ENCODE measurements at regions not wholly inside any gene's neighbourhood (a gene's known extent, or its start where the extent isn't known, plus 50 kb on each side); places are given as distances from the start of the nearest gene placed in this dataset.

- Mint-ChIP-seq H3K4me3 (no peak overlapping the region), H3K4me1 (ENCODE audit: low read depth) (no peaks in the 10 kb centered on the region), H3K27ac (no peak overlapping the region), H3K36me3 (ENCODE audit: low read depth) (no peaks in the 10 kb centered on the region), H3K27me3 (ENCODE audit: insufficient read depth) (peaks cover 5% of the 10 kb centered on the region; the same call in 1 of the 2 replicates), H3K9me3 (no peaks in the 10 kb centered on the region)
- DNase-seq, result no peak
- no peak for TF ChIP-seq CTCF (IDR thresholded peaks at IDR 0.05)
Measured at GRCh38 chr1:157400766-157401165, 151.5 kb downstream of the FCRL5 start.

- Mint-ChIP-seq H3K4me3 (no peak overlapping the region), H3K9me3 (no peaks in the 10 kb centered on the region)
Measured at GRCh38 chr1:157399984-157400382, 152.3 kb downstream of the FCRL5 start.

GRCh38 chr1:157399343-157399983 lies 152.9 kb downstream of the FCRL5 start:
- Mint-ChIP-seq H3K4me1 (ENCODE audit: low read depth) (no peaks in the 10 kb centered on the region), H3K27ac (no peak overlapping the region), H3K4me3 (no peak overlapping the region), H3K9me3 (no peaks in the 10 kb centered on the region), H3K36me3 (ENCODE audit: low read depth) (no peaks in the 10 kb centered on the region), H3K27me3 (ENCODE audit: insufficient read depth) (peaks cover 5% of the 10 kb centered on the region; the same call in 1 of the 2 replicates)
- no peak for DNase-seq
- no peak for TF ChIP-seq CTCF (IDR thresholded peaks at IDR 0.05)

More at GRCh38 chr1:157399984-157400382, 152.3 kb downstream of the FCRL5 start:
- Mint-ChIP-seq H3K4me1 (ENCODE audit: low read depth) (no peaks in the 10 kb centered on the region), H3K36me3 (ENCODE audit: low read depth) (no peaks in the 10 kb centered on the region), H3K27me3 (ENCODE audit: insufficient read depth) (peaks cover 5% of the 10 kb centered on the region; the same call in 1 of the 2 replicates), H3K27ac (no peak overlapping the region)
- no peak for TF ChIP-seq CTCF (IDR thresholded peaks at IDR 0.05)
- no peak for DNase-seq

GRCh38 chr1:157390651-157391050 lies 161.7 kb downstream of the FCRL5 start:
- H3K36me3 Mint-ChIP-seq (ENCODE audit: low read depth), result no peaks in the 10 kb centered on the region
- H3K27ac Mint-ChIP-seq, result no peak overlapping the region
- no peaks in the 10 kb centered on the region for H3K9me3 Mint-ChIP-seq
- peak overlapping the region; percentile 40 for H3K4me3 Mint-ChIP-seq
- DNase-seq, result peak; percentile 41
- no peak for TF ChIP-seq CTCF (IDR thresholded peaks at IDR 0.05)
- H3K4me1 Mint-ChIP-seq (ENCODE audit: low read depth), result peaks cover 18% of the 10 kb centered on the region
- peaks cover 9% of the 10 kb centered on the region for H3K27me3 Mint-ChIP-seq (ENCODE audit: insufficient read depth)

GRCh38 chr1:157388057-157388456 lies 164.3 kb downstream of the FCRL5 start:
- Mint-ChIP-seq H3K4me1 (ENCODE audit: low read depth) (peaks cover 18% of the 10 kb centered on the region), H3K9me3 (no peaks in the 10 kb centered on the region), H3K36me3 (ENCODE audit: low read depth) (no peaks in the 10 kb centered on the region), H3K27ac (no peak overlapping the region), H3K27me3 (ENCODE audit: insufficient read depth) (peaks cover 12% of the 10 kb centered on the region; the same call in 1 of the 2 replicates), H3K4me3 (no peak overlapping the region)
- no peak for TF ChIP-seq CTCF (IDR thresholded peaks at IDR 0.05)
- DNase-seq, result no peak

Data from HFFc6 (cell line).